ENCODE measurements at regions not wholly inside any gene's neighbourhood (a gene's known extent, or its start where the extent isn't known, plus 50 kb on each side); places are given as distances from the start of the nearest gene placed in this dataset.

GRCh38 chr5:63053019-63053638, 474.5 kb downstream of the LRRC70 start:
- ChIA-PET POLR2A (ENCODE audit: unreplicated experiment) (no interaction called here), CTCF (no interaction called here)
- Histone ChIP-seq H3K56ac (ENCODE audit: extremely low read depth, insufficient read depth, low read length) (no peak overlapping the region), H3K4me1 (ENCODE audit: control insufficient read depth, insufficient read depth, low read length) (no peaks in the 10 kb centered on the region), H3K9ac (ENCODE audit: low read depth, low read length) (no peak overlapping the region), H2BK15ac (ENCODE audit: low read depth, low read length) (no peak overlapping the region), H4K5ac (ENCODE audit: low read depth, low read length) (no peak overlapping the region), H3K4me3 (ENCODE audit: insufficient read depth, low read depth, low read length) (no peak overlapping the region), H2BK20ac (ENCODE audit: low read depth, low read length) (no peak overlapping the region), H2AK5ac (ENCODE audit: low read depth, low read length) (no peak overlapping the region), H3K9me3 (ENCODE audit: control insufficient read depth, insufficient read depth, low read length) (peaks cover 6% of the 10 kb centered on the region), H2AFZ (replicated peaks; ENCODE audit: low read length, poor library complexity) (no peak overlapping the region), H2BK120ac (ENCODE audit: low read depth, low read length) (no peak overlapping the region), H3K9me1 (ENCODE audit: insufficient read depth, low read length) (no peaks in the 10 kb centered on the region), H3K23ac (ENCODE audit: low read depth, low read length) (no peak overlapping the region), H3K4ac (ENCODE audit: low read depth, low read length) (no peak overlapping the region), H3K27ac (ENCODE audit: insufficient read depth, low read length) (no peak overlapping the region), H3K79me1 (ENCODE audit: low read depth in 1 of 2, low read length in 2 of 2) (no peaks in the 10 kb centered on the region), H3K27me3 (ENCODE audit: control insufficient read depth, insufficient read depth, low read length) (no peaks in the 10 kb centered on the region), H4K8ac (ENCODE audit: low read depth in 2 of 2, low read length in 2 of 2) (no peak overlapping the region), H3K4me2 (ENCODE audit: low read depth, low read length) (no peak overlapping the region), H3K14ac (replicated peaks; ENCODE audit: low read depth, low read length) (no peak overlapping the region), H3K36me3 (ENCODE audit: control insufficient read depth, insufficient read depth, low read length) (no peaks in the 10 kb centered on the region), H4K91ac (ENCODE audit: insufficient read depth, low read depth, low read length) (no peak overlapping the region), H2AK9ac (replicated peaks; ENCODE audit: low read depth, low read length, poor library complexity) (no peak overlapping the region), H2BK5ac (ENCODE audit: low read depth, low read length, poor library complexity, severe bottlenecking) (no peak overlapping the region), H4K20me1 (ENCODE audit: insufficient read depth, low read length) (no peaks in the 10 kb centered on the region), H3K18ac (ENCODE audit: low read depth, low read length) (no peak overlapping the region)
- no TSS peak for BruUV-seq (replicated peaks)
- intact Hi-C loops (cut with micrococcal nuclease) (no loop called here), dilution Hi-C loops (cut with HindIII; ENCODE audit: low sequenced_read_pairs, unreplicated experiment) (no loop called here), in situ Hi-C loops (cut with MboI; ENCODE audit: low sequenced_read_pairs) (no loop called here)
- WGBS, 2 experiments (ENCODE audit: extremely low coverage in 2 of 2, insufficient read length in 1 of 2), result no CpG with 5 or more reads among the region's 6 CpGs
- DNase-seq, result no peak
- TF ChIP-seq FOS (IDR thresholded peaks at IDR 0.05; ENCODE audit: low read depth, low read length) (no peak), MAFK (IDR thresholded peaks at IDR 0.05; ENCODE audit: low read depth, low read length) (no peak), POLR2A (IDR thresholded peaks at IDR 0.05; ENCODE audit: low read depth, low read length) (no peak), MXI1 (IDR thresholded peaks at IDR 0.05; ENCODE audit: borderline replicate concordance, low read depth, low read length) (no peak), MAZ (IDR thresholded peaks at IDR 0.05; ENCODE audit: borderline replicate concordance, low read depth, low read length) (no peak)
- no peak for ATAC-seq (ENCODE audit: low read depth)

Measured in IMR-90 (cell line).